Testis (tissue), 2 donors: ENCODE measurements at regions not wholly inside any gene's neighbourhood (a gene's known extent, or its start where the extent isn't known, plus 50 kb on each side); places are given as distances from the start of the nearest gene placed in this dataset.

Experiments used
- DNase-seq: peaks from one replicate; pipeline ENCODE4 v3.0.0-alpha.2; 2019
- H3K27ac ChIP-seq, 2 donors: fragments of 200-600 bp; sonication (generic); one replicate each; pipeline ENCODE4 v1.5.1; 2019
- H3K27me3 ChIP-seq: fragments of 200-600 bp; sonication (generic); one replicate; pipeline ENCODE4 v1.5.1; 2019
- H3K36me3 ChIP-seq: fragments of 200-600 bp; sonication (generic); one replicate; pipeline ENCODE4 v1.5.1; 2017; ENCODE audit warnings: low read depth; ENCODE audit errors: missing control alignments
- H3K4me1 ChIP-seq: fragments of 200-600 bp; sonication (generic); one replicate; pipeline ENCODE4 v1.5.1; 2019
- H3K4me3 ChIP-seq, 2 donors: fragments of 200-600 bp; sonication (generic); one replicate each; pipeline ENCODE4 v1.5.1; 2017 to 2019
- H3K9me3 ChIP-seq: fragments of 200-600 bp; sonication (generic); one replicate; pipeline ENCODE4 v1.5.1; 2017
- POLR2A ChIP-seq: fragments of 450-650 bp; IDR thresholded peaks from one replicate; pipeline ENCODE4 v1.6.1; 2017; ENCODE audit warnings: antibody characterized with exemption, mild to moderate bottlenecking, moderate library complexity
- WGBS, 2 donors: methylation state at CpG; one replicate each; pipeline ENCODE4 v1.1.5; 2018; 5-methylcytosine and 5-hydroxymethylcytosine counted together
- intact Hi-C: fragments of 100-400 bp; cut with DNase I; formaldehyde crosslinking; loops from one replicate; pipeline ENCODE4 v1.15.1; 2023; ENCODE audit warnings: low total_unique reads
- TF ChIP-seq, protein P1 (sequence below), 3 experiments: fragments of 450-650 bp in 2 of 3; fragments of 200-600 bp in 1 of 3; sonication (generic) in 1 of 3; IDR thresholded peaks; one replicate each; pipeline ENCODE4 v1.5.1; 2016 to 2019; ENCODE audit warnings: antibody characterized with exemption in 3 of 3, mild to moderate bottlenecking in 2 of 3, moderate library complexity in 1 of 3

DNA sequence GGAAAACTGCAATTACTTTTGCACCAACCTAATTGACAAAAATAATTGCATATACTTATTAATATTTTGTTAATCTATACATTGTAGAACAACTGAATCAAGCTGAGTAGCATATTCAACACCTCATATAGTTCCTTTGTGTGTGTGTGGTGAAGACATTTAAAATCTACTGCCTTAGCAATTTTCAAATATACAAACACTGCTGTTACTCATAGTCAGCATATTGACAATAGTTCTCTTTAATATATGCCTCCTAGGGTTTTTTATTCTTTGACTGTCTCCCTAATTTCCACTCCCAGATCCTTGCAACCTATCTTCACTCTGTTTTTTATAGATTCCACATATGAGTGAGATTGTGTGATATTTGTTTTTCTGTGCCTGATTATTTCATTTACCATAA, 426.8 kb downstream of the PPARGC1A start:
- intact Hi-C loops = no loop called here
- Histone ChIP-seq H3K27me3 (no peaks in the 10 kb centered on the region), H3K27ac (no peak overlapping the region), H3K9me3 (no peaks in the 10 kb centered on the region), H3K4me3 (no peak overlapping the region), H3K36me3 (no peaks in the 10 kb centered on the region), H3K4me1 (no peaks in the 10 kb centered on the region)
- TF ChIP-seq, protein P1, sequence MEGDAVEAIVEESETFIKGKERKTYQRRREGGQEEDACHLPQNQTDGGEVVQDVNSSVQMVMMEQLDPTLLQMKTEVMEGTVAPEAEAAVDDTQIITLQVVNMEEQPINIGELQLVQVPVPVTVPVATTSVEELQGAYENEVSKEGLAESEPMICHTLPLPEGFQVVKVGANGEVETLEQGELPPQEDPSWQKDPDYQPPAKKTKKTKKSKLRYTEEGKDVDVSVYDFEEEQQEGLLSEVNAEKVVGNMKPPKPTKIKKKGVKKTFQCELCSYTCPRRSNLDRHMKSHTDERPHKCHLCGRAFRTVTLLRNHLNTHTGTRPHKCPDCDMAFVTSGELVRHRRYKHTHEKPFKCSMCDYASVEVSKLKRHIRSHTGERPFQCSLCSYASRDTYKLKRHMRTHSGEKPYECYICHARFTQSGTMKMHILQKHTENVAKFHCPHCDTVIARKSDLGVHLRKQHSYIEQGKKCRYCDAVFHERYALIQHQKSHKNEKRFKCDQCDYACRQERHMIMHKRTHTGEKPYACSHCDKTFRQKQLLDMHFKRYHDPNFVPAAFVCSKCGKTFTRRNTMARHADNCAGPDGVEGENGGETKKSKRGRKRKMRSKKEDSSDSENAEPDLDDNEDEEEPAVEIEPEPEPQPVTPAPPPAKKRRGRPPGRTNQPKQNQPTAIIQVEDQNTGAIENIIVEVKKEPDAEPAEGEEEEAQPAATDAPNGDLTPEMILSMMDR (IDR thresholded peaks at IDR 0.05) = no peak
- no peak for TF ChIP-seq POLR2A
- no peak for DNase-seq

DNA sequence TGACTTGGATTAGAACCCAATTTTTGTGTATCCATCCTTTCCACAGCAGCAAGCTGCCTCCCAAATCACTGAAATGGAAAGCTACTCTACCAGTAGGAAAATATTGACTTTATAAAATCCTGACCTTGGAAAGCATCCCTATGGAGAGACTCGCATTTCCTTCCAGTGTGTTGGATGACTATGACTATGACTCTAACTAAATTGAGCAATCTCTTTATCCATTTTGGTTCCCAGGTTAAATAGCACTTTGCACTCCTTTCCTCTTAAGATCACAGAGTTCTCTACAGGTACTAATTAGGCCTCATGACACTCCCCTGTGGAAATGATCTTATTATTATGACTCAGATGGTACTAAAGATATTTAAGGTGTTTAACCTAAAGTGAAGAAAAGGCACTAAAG, 431.8 kb downstream of the PPARGC1A start:
- intact Hi-C loops = no loop called here
- DNase-seq = no peak
- no peaks in the 10 kb centered on the region for H3K27me3 ChIP-seq
- no peak overlapping the region for H3K27ac ChIP-seq
- H3K9me3 ChIP-seq = no peaks in the 10 kb centered on the region
- 65 to 83% methylated on average over 1 of the region's 1 CpG for WGBS, 2 donors
- H3K4me1 ChIP-seq = no peaks in the 10 kb centered on the region
- no peaks in the 10 kb centered on the region for H3K36me3 ChIP-seq
- no peak overlapping the region for H3K4me3 ChIP-seq
- no peak for TF ChIP-seq POLR2A
- TF ChIP-seq, protein P1 (IDR thresholded peaks at IDR 0.05) = no peak

DNA sequence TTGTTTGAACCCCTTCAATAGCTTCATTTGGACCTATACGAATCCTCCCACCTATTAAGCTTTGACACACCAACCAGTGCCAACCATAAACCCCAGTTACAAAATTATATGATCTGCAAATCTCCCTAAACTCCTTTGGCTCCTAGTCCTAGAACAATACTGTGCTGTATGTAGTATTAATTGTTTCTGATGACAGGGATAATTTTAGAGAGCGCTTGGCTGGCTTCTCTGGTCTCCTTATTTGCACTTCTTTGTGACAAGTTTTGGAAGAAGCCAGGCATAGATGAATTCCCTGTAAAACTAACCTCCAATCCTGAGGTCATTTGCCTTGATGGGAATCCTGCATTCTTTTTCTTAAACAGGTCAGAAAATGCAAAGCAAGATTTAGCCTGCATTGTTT, 433.0 kb downstream of the PPARGC1A start:
- Histone ChIP-seq H3K27ac (no peak overlapping the region), H3K4me1 (no peaks in the 10 kb centered on the region), H3K9me3 (no peaks in the 10 kb centered on the region), H3K36me3 (no peaks in the 10 kb centered on the region), H3K27me3 (no peaks in the 10 kb centered on the region), H3K4me3 (no peak overlapping the region)
- no peak for DNase-seq
- WGBS, 2 donors = 84 to 87% methylated on average over 2 of the region's 2 CpGs
- TF ChIP-seq, protein P1 (IDR thresholded peaks at IDR 0.05) = no peak
- intact Hi-C loops = no loop called here

DNA sequence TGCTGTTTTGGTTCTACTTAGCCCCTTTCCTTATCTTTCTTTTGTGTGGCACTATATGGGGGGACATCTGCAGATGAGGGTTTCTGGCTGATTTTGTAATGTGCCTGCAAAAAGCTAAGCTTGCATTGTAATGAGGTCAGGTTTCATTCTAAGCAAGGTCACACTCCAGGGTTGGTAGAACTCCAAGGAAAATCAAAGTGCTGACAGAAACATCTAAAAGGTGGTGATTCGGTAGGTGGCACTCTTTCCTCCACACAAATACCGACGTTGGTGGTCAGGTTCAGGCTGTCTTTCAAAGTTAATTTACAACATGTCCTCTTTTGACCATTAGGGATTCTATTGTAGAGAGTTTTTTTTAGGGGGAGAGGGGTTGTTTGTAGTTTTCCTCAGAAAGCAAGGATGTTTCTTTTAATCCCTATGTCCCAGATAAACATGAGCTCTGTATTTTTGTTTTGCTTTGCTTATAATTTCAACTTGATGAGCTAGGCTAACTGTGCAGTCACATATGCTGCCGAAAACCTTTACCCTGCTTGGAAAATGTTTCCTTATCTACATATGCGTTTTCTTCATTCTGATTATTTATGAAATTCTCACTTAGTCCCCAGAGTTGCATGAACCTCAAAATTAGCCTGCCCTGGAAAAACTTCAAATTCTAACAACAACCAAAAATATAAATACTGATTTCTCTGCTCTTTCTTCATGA, 434.2 kb downstream of the PPARGC1A start:
- Histone ChIP-seq H3K9me3 (no peaks in the 10 kb centered on the region), H3K4me1 (no peaks in the 10 kb centered on the region), H3K36me3 (no peaks in the 10 kb centered on the region), H3K27me3 (no peaks in the 10 kb centered on the region), H3K4me3 (no peak overlapping the region), H3K27ac (no peak overlapping the region)
- 37 to 41% methylated on average over 5 of the region's 5 CpGs for WGBS, 2 donors
- DNase-seq = peak; percentile 38
- intact Hi-C loops = no loop called here
- no peak for TF ChIP-seq POLR2A
- TF ChIP-seq, protein P1 (IDR thresholded peaks at IDR 0.05) = no peak

DNA sequence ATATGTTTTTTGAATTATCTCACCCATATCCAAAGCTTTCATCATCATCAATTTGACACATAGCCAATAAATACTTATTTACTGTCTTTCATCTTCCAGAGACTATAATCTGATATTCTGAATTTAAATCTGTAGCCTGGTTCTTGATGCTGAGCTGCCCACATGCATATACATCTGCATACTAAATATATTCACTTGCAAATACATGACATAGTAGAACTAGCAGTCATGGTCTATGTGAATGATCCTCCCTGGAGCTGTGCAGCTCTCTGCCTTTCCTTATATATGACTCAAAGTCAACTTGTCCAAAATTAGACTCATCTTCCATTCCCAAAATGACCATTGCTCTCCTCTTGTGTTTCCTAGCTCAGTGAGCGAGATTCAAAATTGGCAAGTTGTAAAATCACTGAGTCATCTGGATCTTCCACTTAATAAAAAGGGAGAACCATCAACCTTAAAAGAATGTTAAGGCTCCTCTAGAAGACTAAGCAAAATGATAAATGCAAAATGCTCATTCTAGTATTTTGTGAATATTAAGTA, 448.2 kb downstream of the PPARGC1A start:
- TF ChIP-seq, protein P1 (IDR thresholded peaks at IDR 0.05) = no peak
- no peak for TF ChIP-seq POLR2A

More for the DNA sequence above, 448.2 kb downstream of the PPARGC1A start:
- no peak overlapping the region for H3K27ac ChIP-seq
- H3K9me3 ChIP-seq = no peaks in the 10 kb centered on the region
- H3K27me3 ChIP-seq = no peaks in the 10 kb centered on the region
- DNase-seq = no peak
- intact Hi-C loops = no loop called here
- H3K4me1 ChIP-seq = no peaks in the 10 kb centered on the region
- H3K4me3 ChIP-seq = no peak overlapping the region
- no peaks in the 10 kb centered on the region for H3K36me3 ChIP-seq
- WGBS, 2 donors = 88 to 97% methylated on average over 1 of the region's 1 CpG
